ENCODE measurements at regions not wholly inside any gene's neighbourhood (a gene's known extent, or its start where the extent isn't known, plus 50 kb on each side); places are given as distances from the start of the nearest gene placed in this dataset.
A peak's percentile ranks its signal among the peaks of the same experiment; 100 is the strongest.

- H3K4me1 Mint-ChIP-seq (ENCODE audit: low read depth, unreplicated experiment), result no peaks in the 10 kb centered on the region
- POLR2A ChIA-PET, result no interaction called here
These were observed 382.5 kb downstream of the CYLC2 start for GRCh38 chr9:103377667-103378066.

GRCh38 chr9:103397868-103398600 is 402.9 kb downstream of the CYLC2 start:
- H3K4me1 Mint-ChIP-seq (ENCODE audit: low read depth, unreplicated experiment), result no peaks in the 10 kb centered on the region
- H3K27ac Mint-ChIP-seq (ENCODE audit: unreplicated experiment), result no peak overlapping the region
- TF ChIP-seq, protein P1, sequence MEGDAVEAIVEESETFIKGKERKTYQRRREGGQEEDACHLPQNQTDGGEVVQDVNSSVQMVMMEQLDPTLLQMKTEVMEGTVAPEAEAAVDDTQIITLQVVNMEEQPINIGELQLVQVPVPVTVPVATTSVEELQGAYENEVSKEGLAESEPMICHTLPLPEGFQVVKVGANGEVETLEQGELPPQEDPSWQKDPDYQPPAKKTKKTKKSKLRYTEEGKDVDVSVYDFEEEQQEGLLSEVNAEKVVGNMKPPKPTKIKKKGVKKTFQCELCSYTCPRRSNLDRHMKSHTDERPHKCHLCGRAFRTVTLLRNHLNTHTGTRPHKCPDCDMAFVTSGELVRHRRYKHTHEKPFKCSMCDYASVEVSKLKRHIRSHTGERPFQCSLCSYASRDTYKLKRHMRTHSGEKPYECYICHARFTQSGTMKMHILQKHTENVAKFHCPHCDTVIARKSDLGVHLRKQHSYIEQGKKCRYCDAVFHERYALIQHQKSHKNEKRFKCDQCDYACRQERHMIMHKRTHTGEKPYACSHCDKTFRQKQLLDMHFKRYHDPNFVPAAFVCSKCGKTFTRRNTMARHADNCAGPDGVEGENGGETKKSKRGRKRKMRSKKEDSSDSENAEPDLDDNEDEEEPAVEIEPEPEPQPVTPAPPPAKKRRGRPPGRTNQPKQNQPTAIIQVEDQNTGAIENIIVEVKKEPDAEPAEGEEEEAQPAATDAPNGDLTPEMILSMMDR (IDR thresholded peaks at IDR 0.05; ENCODE audit: insufficient read depth in 1 of 2, low read depth in 1 of 2, low read length in 1 of 2, severe bottlenecking in 1 of 2, unreplicated experiment in 1 of 2), result peak; percentile 51 to 65
- Histone ChIP-seq H3K4me1 (no peaks in the 10 kb centered on the region), H3K4me3 (ENCODE audit: low read depth, low read length) (no peak overlapping the region), H3K27me3 (replicated peaks; ENCODE audit: control insufficient read depth, insufficient read depth, low read length) (no peaks in the 10 kb centered on the region), H3K36me3 (ENCODE audit: control insufficient read depth, insufficient read depth, low read length) (no peaks in the 10 kb centered on the region), H3K9me3 (no peaks in the 10 kb centered on the region)
- DNase-seq, result peak; percentile 61 to 67
- ChIA-PET POLR2A (no interaction called here), CTCF (no interaction called here)
- no peaks in the 10 kb centered on the region for H3K27me3 Mint-ChIP-seq (ENCODE audit: insufficient read depth, unreplicated experiment)
- no peaks in the 10 kb centered on the region for H3K9me3 Mint-ChIP-seq (ENCODE audit: unreplicated experiment)
- intact Hi-C loops (cut with micrococcal nuclease; ENCODE audit: unreplicated experiment), result loop anchor here (10.0 kb wide), 1 partner anchor 1287 kb away; no protein-coding TSS in a partner anchor
- BruUV-seq (replicated peaks), result no TSS peak
- no peak overlapping the region for H3K4me3 Mint-ChIP-seq (ENCODE audit: unreplicated experiment)
- H3K36me3 Mint-ChIP-seq (ENCODE audit: insufficient read depth, unreplicated experiment), result no peaks in the 10 kb centered on the region

More at GRCh38 chr9:103377667-103378066, 382.5 kb downstream of the CYLC2 start:
- no peaks in the 10 kb centered on the region for H3K9me3 Mint-ChIP-seq (ENCODE audit: unreplicated experiment)
- H3K36me3 Mint-ChIP-seq (ENCODE audit: insufficient read depth, unreplicated experiment), result no peaks in the 10 kb centered on the region
- intact Hi-C loops (cut with micrococcal nuclease; ENCODE audit: unreplicated experiment), result no loop called here
- no peak for DNase-seq
- TF ChIP-seq, protein P1 (IDR thresholded peaks at IDR 0.05; ENCODE audit: insufficient read depth in 1 of 2, low read depth in 1 of 2, low read length in 1 of 2, severe bottlenecking in 1 of 2, unreplicated experiment in 1 of 2), result no peak
- no peak overlapping the region for H3K27ac Mint-ChIP-seq (ENCODE audit: unreplicated experiment)
- no peaks in the 10 kb centered on the region for H3K27me3 Mint-ChIP-seq (ENCODE audit: insufficient read depth, unreplicated experiment)
- BruUV-seq (replicated peaks), result no TSS peak
- Histone ChIP-seq H3K4me1 (no peaks in the 10 kb centered on the region), H3K9me3 (no peaks in the 10 kb centered on the region), H3K4me3 (ENCODE audit: low read depth, low read length) (no peak overlapping the region), H3K27me3 (replicated peaks; ENCODE audit: control insufficient read depth, insufficient read depth, low read length) (no peaks in the 10 kb centered on the region), H3K36me3 (ENCODE audit: control insufficient read depth, insufficient read depth, low read length) (no peaks in the 10 kb centered on the region)
- CTCF ChIA-PET, result no interaction called here
- no peak overlapping the region for H3K4me3 Mint-ChIP-seq (ENCODE audit: unreplicated experiment)

- H3K27ac Mint-ChIP-seq (ENCODE audit: unreplicated experiment), result no peak overlapping the region
- Histone ChIP-seq H3K4me1 (no peaks in the 10 kb centered on the region), H3K27me3 (replicated peaks; ENCODE audit: control insufficient read depth, insufficient read depth, low read length) (no peaks in the 10 kb centered on the region), H3K36me3 (ENCODE audit: control insufficient read depth, insufficient read depth, low read length) (no peaks in the 10 kb centered on the region), H3K9me3 (no peaks in the 10 kb centered on the region), H3K4me3 (ENCODE audit: low read depth, low read length) (no peak overlapping the region)
- ChIA-PET CTCF (no interaction called here), POLR2A (no interaction called here)
- H3K27me3 Mint-ChIP-seq (ENCODE audit: insufficient read depth, unreplicated experiment), result no peaks in the 10 kb centered on the region
- no peak for DNase-seq
- TF ChIP-seq, protein P1 (IDR thresholded peaks at IDR 0.05; ENCODE audit: insufficient read depth in 1 of 2, low read depth in 1 of 2, low read length in 1 of 2, severe bottlenecking in 1 of 2, unreplicated experiment in 1 of 2), result no peak
- H3K4me1 Mint-ChIP-seq (ENCODE audit: low read depth, unreplicated experiment), result no peaks in the 10 kb centered on the region
- H3K9me3 Mint-ChIP-seq (ENCODE audit: unreplicated experiment), result no peaks in the 10 kb centered on the region
- BruUV-seq (replicated peaks), result no TSS peak
- H3K4me3 Mint-ChIP-seq (ENCODE audit: unreplicated experiment), result no peak overlapping the region
- intact Hi-C loops (cut with micrococcal nuclease; ENCODE audit: unreplicated experiment), result loop anchor here (10.0 kb wide), 1 partner anchor 1285 kb away; no protein-coding TSS in a partner anchor
- H3K36me3 Mint-ChIP-seq (ENCODE audit: insufficient read depth, unreplicated experiment), result no peaks in the 10 kb centered on the region
These were observed 404.4 kb downstream of the CYLC2 start for GRCh38 chr9:103399535-103399934.

Data from Caco-2 (cell line).